HCT116 (cell line): ENCODE measurements at regions not wholly inside any gene's neighbourhood (a gene's known extent, or its start where the extent isn't known, plus 50 kb on each side); places are given as distances from the start of the nearest gene placed in this dataset.

Source experiments
- ATAC-seq: fragments of 200-7000 bp; cut with Tn5 transposase; 2 replicates; pipeline ENCODE4 v1.9.1; 2020; ENCODE audit warnings: mild to moderate bottlenecking, moderate library complexity
- BruUV-seq: library from RNA; stranded (reverse); fragments of 400-500 nt; replicated peaks from 2 replicates; lab custom pipeline; 2021; lab: Mats Ljungman, UMichigan
- CTCF ChIA-PET: fragments of 300-600 bp; sonication (Branson Sonifier 250); formaldehyde crosslinking; loops from one replicate; lab custom pipeline; 2021; ENCODE audit warnings: antibody characterized with exemption; lab: Charles Lee
- POLR2A ChIA-PET: fragments of 300-600, 350-600 bp; sonication (Branson Sonifier 250); formaldehyde crosslinking; loops from one replicate; lab custom pipeline; 2021; ENCODE audit warnings: antibody characterized with exemption; lab: Charles Lee
- RAD21 ChIA-PET, 2 experiments: fragments of 300-600 bp; sonication (Branson Sonifier 250); formaldehyde crosslinking; loops; one replicate each; lab custom pipeline; 2023; ENCODE audit warnings: low total read pairs in 2 of 2; ENCODE audit not compliant: uncharacterized antibody in 2 of 2, unreplicated experiment in 2 of 2, low non-redundant PET in 1 of 2; lab: Charles Lee
- DNase-seq: peaks from one replicate; pipeline ENCODE4 v3.0.0-alpha.2; 2010; ENCODE audit warnings: low read depth, low spot score
- H2AFZ ChIP-seq: fragments of 200-600 bp; shearing (Covaris generic), sonication (generic); 2 replicates; pipeline ENCODE4 v1.6.1; 2017; ENCODE audit warnings: low read depth, mixed run types, mixed read lengths, antibody characterized with exemption, low read length; ENCODE audit not compliant: poor library complexity, severe bottlenecking
- H3K27ac ChIP-seq: 2 replicates; pipeline ENCODE4 v1.5.1; 2012; ENCODE audit warnings: low read depth, low read length
- H3K27me3 ChIP-seq: fragments of 200-600 bp; sonication (generic); 2 replicates; pipeline ENCODE4 v1.6.1; 2016; ENCODE audit warnings: mixed run types, low read length, mixed read lengths; ENCODE audit not compliant: insufficient read depth
- H3K36me3 ChIP-seq, 2 experiments: fragments of 200-500 bp in 1 of 2; fragments of 200-600 bp in 1 of 2; sonication (Bioruptor generic) in 1 of 2; sonication (generic) in 1 of 2; 2 replicates each; pipeline versions ENCODE4 v1.5.1 to v1.6.1; 2014 to 2016; ENCODE audit warnings: low read length in 2 of 2, inconsistent platforms in 1 of 2, mixed read lengths in 1 of 2, mixed run types in 1 of 2; ENCODE audit not compliant: insufficient read depth in 2 of 2, control insufficient read depth in 1 of 2
- H3K4me1 ChIP-seq, 2 experiments: fragments of 200-600 bp in 1 of 2; sonication (generic) in 1 of 2; 2 replicates each; pipeline versions ENCODE4 v1.5.1 to v1.6.1; 2012 to 2017; ENCODE audit warnings: low read length in 2 of 2, inconsistent platforms in 1 of 2, mild to moderate bottlenecking in 1 of 2, mixed read lengths in 1 of 2, mixed run types in 1 of 2, moderate library complexity in 1 of 2; ENCODE audit not compliant: insufficient read depth in 2 of 2, control insufficient read depth in 1 of 2
- H3K4me2 ChIP-seq: fragments of 200-600 bp; sonication (generic); 2 replicates; pipeline ENCODE4 v1.6.1; 2017; ENCODE audit warnings: mixed run types, low read length, mixed read lengths
- H3K4me3 ChIP-seq, 2 experiments: fragments of 200-600 bp in 1 of 2; sonication (generic) in 1 of 2; replicated peaks in 1 of 2; 2 replicates each; pipeline ENCODE4 v1.5.1; 2011 to 2016; ENCODE audit warnings: low read length in 2 of 2, control low read depth in 1 of 2, low read depth in 1 of 2, mild to moderate bottlenecking in 1 of 2, mixed read lengths in 1 of 2, mixed run types in 1 of 2
- H3K79me2 ChIP-seq: fragments of 200-600 bp; sonication (generic); 2 replicates; pipeline ENCODE4 v1.6.1; 2017; ENCODE audit warnings: mild to moderate bottlenecking, mixed run types, low read length, moderate library complexity, mixed read lengths; ENCODE audit not compliant: insufficient read depth
- H3K9ac ChIP-seq: fragments of 200-600 bp; sonication (generic); 2 replicates; pipeline ENCODE4 v1.6.1; 2016; ENCODE audit warnings: low read length, mixed read lengths
- H3K9me2 ChIP-seq: fragments of 200-600 bp; sonication (generic), shearing (Covaris generic); 2 replicates; pipeline ENCODE4 v1.6.1; 2017; ENCODE audit warnings: mixed run types, mild to moderate bottlenecking, moderate library complexity; ENCODE audit not compliant: insufficient read depth
- H3K9me3 ChIP-seq, 2 experiments: fragments of 200-500 bp in 1 of 2; fragments of 200-600 bp in 1 of 2; sonication (Bioruptor generic) in 1 of 2; sonication (generic) in 1 of 2; 2 replicates each; pipeline ENCODE4 v1.6.1; 2014 to 2017; ENCODE audit warnings: low read length in 2 of 2, mixed read lengths in 2 of 2, inconsistent platforms in 1 of 2, low read depth in 1 of 2, mild to moderate bottlenecking in 1 of 2, mixed run types in 1 of 2, moderate library complexity in 1 of 2; ENCODE audit not compliant: control insufficient read depth in 1 of 2, insufficient read depth in 1 of 2
- H4K20me1 ChIP-seq: fragments of 200-600 bp; sonication (generic), shearing (Covaris generic); 2 replicates; pipeline ENCODE4 v1.6.1; 2017; ENCODE audit warnings: mixed run types, mild to moderate bottlenecking, moderate library complexity; ENCODE audit not compliant: insufficient read depth
- EGR1 ChIP-seq: IDR thresholded peaks from 2 replicates; pipeline ENCODE4 v1.6.1; 2012; ENCODE audit warnings: low read depth
- ELF1 ChIP-seq: IDR thresholded peaks from 2 replicates; pipeline ENCODE4 v1.6.1; 2012; ENCODE audit warnings: low read depth, borderline replicate concordance
- FOSL1 ChIP-seq: IDR thresholded peaks from 2 replicates; pipeline ENCODE4 v1.6.1; 2012; ENCODE audit warnings: low read depth
- POLR2A ChIP-seq: IDR thresholded peaks from 2 replicates; pipeline ENCODE4 v1.7.0; 2011; ENCODE audit warnings: borderline replicate concordance; ENCODE audit not compliant: insufficient read depth, insufficient read length; ENCODE audit errors: extremely low read depth
- SRF ChIP-seq: IDR thresholded peaks from 2 replicates; pipeline ENCODE4 v1.6.1; 2012; ENCODE audit warnings: low read depth
- TCF7L2 ChIP-seq: IDR thresholded peaks from 2 replicates; pipeline ENCODE4 v1.7.0; 2011; ENCODE audit warnings: borderline replicate concordance, inconsistent platforms; ENCODE audit not compliant: insufficient read depth, insufficient read length; ENCODE audit errors: extremely low read depth
- intact Hi-C: fragments of 100-400 bp; cut with micrococcal nuclease; formaldehyde crosslinking; loops from 2 replicates; pipeline ENCODE4 v1.10.0; 2022
- TF ChIP-seq, protein P1 (sequence below): IDR thresholded peaks from 2 replicates; pipeline ENCODE4 v1.6.1; 2011; ENCODE audit warnings: mild to moderate bottlenecking, low read length, moderate library complexity; ENCODE audit not compliant: insufficient replicate concordance; ENCODE audit errors: extremely low read depth

- no peak for DNase-seq
- no peak overlapping the region for H3K27ac ChIP-seq
- CTCF ChIA-PET: no interaction called here
- TF ChIP-seq EGR1 (no peak), ELF1 (no peak), POLR2A (no peak)
- TF ChIP-seq, protein P1, sequence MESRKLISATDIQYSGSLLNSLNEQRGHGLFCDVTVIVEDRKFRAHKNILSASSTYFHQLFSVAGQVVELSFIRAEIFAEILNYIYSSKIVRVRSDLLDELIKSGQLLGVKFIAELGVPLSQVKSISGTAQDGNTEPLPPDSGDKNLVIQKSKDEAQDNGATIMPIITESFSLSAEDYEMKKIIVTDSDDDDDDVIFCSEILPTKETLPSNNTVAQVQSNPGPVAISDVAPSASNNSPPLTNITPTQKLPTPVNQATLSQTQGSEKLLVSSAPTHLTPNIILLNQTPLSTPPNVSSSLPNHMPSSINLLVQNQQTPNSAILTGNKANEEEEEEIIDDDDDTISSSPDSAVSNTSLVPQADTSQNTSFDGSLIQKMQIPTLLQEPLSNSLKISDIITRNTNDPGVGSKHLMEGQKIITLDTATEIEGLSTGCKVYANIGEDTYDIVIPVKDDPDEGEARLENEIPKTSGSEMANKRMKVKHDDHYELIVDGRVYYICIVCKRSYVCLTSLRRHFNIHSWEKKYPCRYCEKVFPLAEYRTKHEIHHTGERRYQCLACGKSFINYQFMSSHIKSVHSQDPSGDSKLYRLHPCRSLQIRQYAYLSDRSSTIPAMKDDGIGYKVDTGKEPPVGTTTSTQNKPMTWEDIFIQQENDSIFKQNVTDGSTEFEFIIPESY: no peak
- TF ChIP-seq, all 23 proteins: peak for 0
- intact Hi-C loops: no loop called here
- Histone ChIP-seq H3K9ac (no peak overlapping the region), H3K4me3 (no peak overlapping the region), H4K20me1 (no peaks in the 10 kb centered on the region; the same call in 1 of the 2 replicates), H3K9me3 (peaks cover 4 to 19% of the 10 kb centered on the region in 2 experiments; a peak in 3 of 4 replicates), H3K36me3 (no peaks in the 10 kb centered on the region), H3K27me3 (no peaks in the 10 kb centered on the region), H3K79me2 (no peaks in the 10 kb centered on the region), H2AFZ (no peak overlapping the region), H3K4me1 (no peaks in the 10 kb centered on the region), H3K9me2 (no peaks in the 10 kb centered on the region), H3K4me2 (no peak overlapping the region)
- ATAC-seq: no peak
- BruUV-seq: no TSS peak
- RAD21 ChIA-PET: no interaction called here
- POLR2A ChIA-PET: no interaction called here
These were observed 879.9 kb downstream of the FAM181B start for GRCh38 chr11:81853791-81854190.

DNA sequence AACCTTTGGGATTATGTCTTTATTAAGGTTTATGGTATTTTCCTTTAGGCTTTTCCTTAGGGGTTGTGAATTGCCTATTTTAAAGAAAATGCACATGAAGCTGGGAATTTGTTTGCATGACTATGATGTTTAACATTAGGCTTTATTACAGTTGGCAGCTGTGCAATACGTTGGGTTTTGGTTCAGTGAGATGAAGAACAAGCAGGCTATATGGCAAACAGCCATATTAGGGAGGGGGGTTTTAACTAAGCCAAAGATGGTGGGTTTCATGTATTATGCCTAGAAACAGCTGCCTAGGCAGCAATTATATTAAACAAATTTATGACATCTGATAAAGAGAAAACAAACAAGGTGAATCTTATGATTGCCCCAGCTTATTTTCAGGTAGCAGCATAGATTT lies 880.8 kb downstream of the FAM181B start:
- Histone ChIP-seq H3K4me1 (no peaks in the 10 kb centered on the region), H3K9me2 (no peaks in the 10 kb centered on the region), H3K4me3 (no peak overlapping the region), H2AFZ (no peak overlapping the region), H3K4me2 (no peak overlapping the region), H3K36me3 (no peaks in the 10 kb centered on the region), H3K9me3 (peaks cover 4 to 19% of the 10 kb centered on the region in 2 experiments; a peak in 3 of 4 replicates), H3K27me3 (no peaks in the 10 kb centered on the region), H3K9ac (no peak overlapping the region), H3K79me2 (no peaks in the 10 kb centered on the region), H4K20me1 (no peaks in the 10 kb centered on the region; the same call in 1 of the 2 replicates), H3K27ac (no peak overlapping the region)
- no peak for TF ChIP-seq TCF7L2
- no peak for TF ChIP-seq SRF
- TF ChIP-seq FOSL1: no peak
- ATAC-seq (no peak), DNase-seq (no peak)
- no TSS peak for BruUV-seq
- intact Hi-C loops: no loop called here
- ChIA-PET RAD21 (no interaction called here), POLR2A (no interaction called here), CTCF (no interaction called here)
